HEK293 (cell line): ENCODE measurements at regions not wholly inside any gene's neighbourhood (a gene's known extent, or its start where the extent isn't known, plus 50 kb on each side); places are given as distances from the start of the nearest gene placed in this dataset.

Experiments used
- CTCF ChIA-PET: fragments of 350-600 bp; formaldehyde crosslinking; extraction: SDS; loops from one replicate; lab custom pipeline; 2021; ENCODE audit warnings: antibody characterized with exemption; lab: Yijun Ruan, JAX
- POLR2A ChIA-PET: fragments of 300-600 bp; formaldehyde crosslinking; extraction: SDS; loops from one replicate; lab custom pipeline; 2020; ENCODE audit warnings: antibody characterized with exemption, inconsistent platforms; lab: Yijun Ruan, JAX
- H3K27ac ChIP-seq: fragments of 200-500 bp; sonication (Bioruptor generic); 2 replicates; pipeline ENCODE4 v1.5.1; 2014; ENCODE audit warnings: low read depth, low read length, control low read depth, inconsistent platforms; ENCODE audit errors: extremely low read depth
- H3K36me3 ChIP-seq, 2 experiments: fragments of 200-500 bp in 1 of 2; sonication (Bioruptor generic) in 1 of 2; 1 replicate in 1 of 2; 2 replicates in 1 of 2; pipeline ENCODE4 v1.5.1; 2014 to 2017; ENCODE audit warnings: inconsistent platforms in 2 of 2, low read length in 2 of 2; ENCODE audit not compliant: control insufficient read depth in 2 of 2, insufficient read depth in 1 of 2
- H3K4me1 ChIP-seq: fragments of 200-500 bp; sonication (Bioruptor generic); 2 replicates; pipeline ENCODE4 v1.5.1; 2014; ENCODE audit warnings: mild to moderate bottlenecking, low read length, inconsistent platforms; ENCODE audit not compliant: control insufficient read depth, insufficient read depth
- H3K4me3 ChIP-seq: 2 replicates; pipeline ENCODE4 v1.5.1; 2011; ENCODE audit warnings: low read depth, mild to moderate bottlenecking, control low read depth, low read length, moderate library complexity
- H3K9me3 ChIP-seq: fragments of 200-500 bp; sonication (Bioruptor generic); 2 replicates; pipeline ENCODE4 v1.5.1; 2014; ENCODE audit warnings: low read depth, low read length, inconsistent platforms; ENCODE audit not compliant: control insufficient read depth, insufficient read depth
- EGR2 ChIP-seq: fragments of 450-650 bp; formaldehyde crosslinking; IDR thresholded peaks from 2 replicates; pipeline ENCODE4 v1.5.1; 2016; ENCODE audit warnings: low read depth, missing biosample characterization, missing genetic modification characterization
- ZBTB21 ChIP-seq: fragments of 450-650 bp; formaldehyde crosslinking; IDR thresholded peaks from 2 replicates; pipeline ENCODE4 v1.5.1; 2017; ENCODE audit warnings: missing biosample characterization, missing genetic modification characterization
- ZBTB48 ChIP-seq: fragments of 450-650 bp; formaldehyde crosslinking; IDR thresholded peaks from 2 replicates; pipeline ENCODE4 v1.5.1; 2016; ENCODE audit warnings: missing biosample characterization, missing genetic modification characterization
- ZNF24 ChIP-seq: fragments of 450-650 bp; formaldehyde crosslinking; IDR thresholded peaks from 2 replicates; pipeline ENCODE4 v1.5.1; 2016; ENCODE audit warnings: missing biosample characterization, missing genetic modification characterization
- ZNF266 ChIP-seq: fragments of 450-650 bp; formaldehyde crosslinking; IDR thresholded peaks from 2 replicates; pipeline ENCODE4 v1.5.1; 2016; ENCODE audit warnings: missing biosample characterization, missing genetic modification characterization, low read depth
- ZNF529 ChIP-seq: fragments of 450-650 bp; formaldehyde crosslinking; IDR thresholded peaks from 2 replicates; pipeline ENCODE4 v1.5.1; 2017; ENCODE audit warnings: missing genetic modification characterization, missing biosample characterization; ENCODE audit not compliant: insufficient replicate concordance
- ZNF600 ChIP-seq: fragments of 450-650 bp; formaldehyde crosslinking; IDR thresholded peaks from 2 replicates; pipeline ENCODE4 v1.5.1; 2016; ENCODE audit warnings: missing biosample characterization, missing genetic modification characterization
- ZNF610 ChIP-seq: fragments of 450-650 bp; formaldehyde crosslinking; IDR thresholded peaks from 2 replicates; pipeline ENCODE4 v1.5.1; 2016; ENCODE audit warnings: missing biosample characterization, missing genetic modification characterization, borderline replicate concordance
- ZNF621 ChIP-seq: fragments of 450-650 bp; formaldehyde crosslinking; IDR thresholded peaks from 2 replicates; pipeline ENCODE4 v1.5.1; 2017; ENCODE audit warnings: missing biosample characterization, missing genetic modification characterization
- TF ChIP-seq, protein P1 (sequence below): fragments of 450-650 bp; formaldehyde crosslinking; IDR thresholded peaks from 2 replicates; pipeline ENCODE4 v1.5.1; 2016; ENCODE audit warnings: missing biosample characterization, missing genetic modification characterization
- TF ChIP-seq, protein P2 (sequence below): fragments of 450-650 bp; formaldehyde crosslinking; IDR thresholded peaks from 2 replicates; pipeline ENCODE4 v1.5.1; 2016; ENCODE audit warnings: missing biosample characterization, missing genetic modification characterization
- TF ChIP-seq, protein P3 (sequence below): fragments of 450-650 bp; formaldehyde crosslinking; IDR thresholded peaks from 2 replicates; pipeline ENCODE4 v1.5.1; 2016; ENCODE audit warnings: missing biosample characterization, missing genetic modification characterization
- TF ChIP-seq, protein P4 (sequence below): sonication (generic); formaldehyde crosslinking; IDR thresholded peaks from 2 replicates; pipeline ENCODE4 v1.8.1; 2022; ENCODE audit warnings: mild to moderate bottlenecking, moderate library complexity, missing genetic modification reagents
- TF ChIP-seq, protein P5 (sequence below): fragments of 450-650 bp; formaldehyde crosslinking; optimal IDR thresholded peaks from 2 replicates; pipeline ENCODE3; 2016; ENCODE audit warnings: missing biosample characterization, mild to moderate bottlenecking, missing genetic modification characterization
- TF ChIP-seq, protein P6 (sequence below): fragments of 450-650 bp; formaldehyde crosslinking; IDR thresholded peaks from 2 replicates; pipeline ENCODE4 v1.5.1; 2016; ENCODE audit warnings: missing biosample characterization, missing genetic modification characterization, borderline replicate concordance
- TF ChIP-seq, protein P7 (sequence below): fragments of 450-650 bp; formaldehyde crosslinking; IDR thresholded peaks from 2 replicates; pipeline ENCODE4 v1.5.1; 2017; ENCODE audit warnings: missing biosample characterization, missing genetic modification characterization
- TF ChIP-seq, protein P8 (sequence below): fragments of 450-650 bp; formaldehyde crosslinking; IDR thresholded peaks from 2 replicates; pipeline ENCODE4 v1.5.1; 2016; ENCODE audit warnings: missing biosample characterization, missing genetic modification characterization, low read depth

DNA sequence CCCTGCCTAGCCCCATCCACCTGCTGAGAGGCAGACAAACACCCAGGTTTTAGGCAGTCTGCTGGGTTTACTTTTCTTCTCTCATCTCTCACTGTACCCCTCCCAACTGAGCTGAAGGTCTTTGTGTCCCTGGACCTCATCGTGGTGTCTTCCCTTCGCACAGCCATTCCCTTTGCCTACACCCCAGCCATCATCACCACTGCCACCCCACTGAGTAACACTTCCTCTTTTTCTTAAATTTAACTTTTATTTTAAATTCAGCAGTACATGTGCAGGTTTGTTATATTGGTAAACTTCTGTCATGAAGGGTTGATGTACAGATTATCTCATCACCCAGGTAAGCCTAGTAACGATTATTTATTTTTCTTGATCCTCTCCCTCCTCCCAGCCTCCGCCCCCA is 188.3 kb upstream of the MON1B start:
- CTCF ChIA-PET: no interaction called here
- POLR2A ChIA-PET: no interaction called here
- Histone ChIP-seq H3K36me3 (no peaks in the 10 kb centered on the region), H3K4me3 (no peak overlapping the region), H3K9me3 (no peaks in the 10 kb centered on the region), H3K27ac (no peak overlapping the region), H3K4me1 (no peaks in the 10 kb centered on the region)
- TF ChIP-seq ZBTB21 (tag by site-specific recombination) (no peak), ZNF621 (tag by site-specific recombination) (no peak), ZBTB48 (tag by site-specific recombination) (no peak), ZNF24 (tag by site-specific recombination) (no peak), EGR2 (no peak), ZNF600 (tag by site-specific recombination) (no peak)
- TF ChIP-seq, protein P1, sequence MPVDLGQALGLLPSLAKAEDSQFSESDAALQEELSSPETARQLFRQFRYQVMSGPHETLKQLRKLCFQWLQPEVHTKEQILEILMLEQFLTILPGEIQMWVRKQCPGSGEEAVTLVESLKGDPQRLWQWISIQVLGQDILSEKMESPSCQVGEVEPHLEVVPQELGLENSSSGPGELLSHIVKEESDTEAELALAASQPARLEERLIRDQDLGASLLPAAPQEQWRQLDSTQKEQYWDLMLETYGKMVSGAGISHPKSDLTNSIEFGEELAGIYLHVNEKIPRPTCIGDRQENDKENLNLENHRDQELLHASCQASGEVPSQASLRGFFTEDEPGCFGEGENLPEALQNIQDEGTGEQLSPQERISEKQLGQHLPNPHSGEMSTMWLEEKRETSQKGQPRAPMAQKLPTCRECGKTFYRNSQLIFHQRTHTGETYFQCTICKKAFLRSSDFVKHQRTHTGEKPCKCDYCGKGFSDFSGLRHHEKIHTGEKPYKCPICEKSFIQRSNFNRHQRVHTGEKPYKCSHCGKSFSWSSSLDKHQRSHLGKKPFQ: no peak
- TF ChIP-seq, protein P2, sequence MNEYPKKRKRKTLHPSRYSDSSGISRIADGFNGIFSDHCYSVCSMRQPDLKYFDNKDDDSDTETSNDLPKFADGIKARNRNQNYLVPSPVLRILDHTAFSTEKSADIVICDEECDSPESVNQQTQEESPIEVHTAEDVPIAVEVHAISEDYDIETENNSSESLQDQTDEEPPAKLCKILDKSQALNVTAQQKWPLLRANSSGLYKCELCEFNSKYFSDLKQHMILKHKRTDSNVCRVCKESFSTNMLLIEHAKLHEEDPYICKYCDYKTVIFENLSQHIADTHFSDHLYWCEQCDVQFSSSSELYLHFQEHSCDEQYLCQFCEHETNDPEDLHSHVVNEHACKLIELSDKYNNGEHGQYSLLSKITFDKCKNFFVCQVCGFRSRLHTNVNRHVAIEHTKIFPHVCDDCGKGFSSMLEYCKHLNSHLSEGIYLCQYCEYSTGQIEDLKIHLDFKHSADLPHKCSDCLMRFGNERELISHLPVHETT (tag by site-specific recombination): no peak
- TF ChIP-seq, protein P3, sequence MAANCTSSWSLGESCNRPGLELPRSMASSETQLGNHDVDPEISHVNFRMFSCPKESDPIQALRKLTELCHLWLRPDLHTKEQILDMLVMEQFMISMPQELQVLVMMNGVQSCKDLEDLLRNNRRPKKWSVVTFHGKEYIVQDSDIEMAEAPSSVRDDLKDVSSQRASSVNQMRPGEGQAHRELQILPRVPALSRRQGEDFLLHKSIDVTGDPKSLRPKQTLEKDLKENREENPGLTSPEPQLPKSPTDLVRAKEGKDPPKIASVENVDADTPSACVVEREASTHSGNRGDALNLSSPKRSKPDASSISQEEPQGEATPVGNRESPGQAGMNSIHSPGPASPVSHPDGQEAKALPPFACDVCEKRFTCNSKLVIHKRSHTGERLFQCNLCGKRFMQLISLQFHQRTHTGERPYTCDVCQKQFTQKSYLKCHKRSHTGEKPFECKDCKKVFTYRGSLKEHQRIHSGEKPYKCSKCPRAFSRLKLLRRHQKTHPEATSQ: no peak
- TF ChIP-seq, protein P4, sequence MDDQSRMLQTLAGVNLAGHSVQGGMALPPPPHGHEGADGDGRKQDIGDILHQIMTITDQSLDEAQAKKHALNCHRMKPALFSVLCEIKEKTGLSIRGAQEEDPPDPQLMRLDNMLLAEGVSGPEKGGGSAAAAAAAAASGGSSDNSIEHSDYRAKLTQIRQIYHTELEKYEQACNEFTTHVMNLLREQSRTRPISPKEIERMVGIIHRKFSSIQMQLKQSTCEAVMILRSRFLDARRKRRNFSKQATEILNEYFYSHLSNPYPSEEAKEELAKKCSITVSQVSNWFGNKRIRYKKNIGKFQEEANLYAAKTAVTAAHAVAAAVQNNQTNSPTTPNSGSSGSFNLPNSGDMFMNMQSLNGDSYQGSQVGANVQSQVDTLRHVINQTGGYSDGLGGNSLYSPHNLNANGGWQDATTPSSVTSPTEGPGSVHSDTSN (CRISPR knock-in tag): no peak
- TF ChIP-seq, protein P5, sequence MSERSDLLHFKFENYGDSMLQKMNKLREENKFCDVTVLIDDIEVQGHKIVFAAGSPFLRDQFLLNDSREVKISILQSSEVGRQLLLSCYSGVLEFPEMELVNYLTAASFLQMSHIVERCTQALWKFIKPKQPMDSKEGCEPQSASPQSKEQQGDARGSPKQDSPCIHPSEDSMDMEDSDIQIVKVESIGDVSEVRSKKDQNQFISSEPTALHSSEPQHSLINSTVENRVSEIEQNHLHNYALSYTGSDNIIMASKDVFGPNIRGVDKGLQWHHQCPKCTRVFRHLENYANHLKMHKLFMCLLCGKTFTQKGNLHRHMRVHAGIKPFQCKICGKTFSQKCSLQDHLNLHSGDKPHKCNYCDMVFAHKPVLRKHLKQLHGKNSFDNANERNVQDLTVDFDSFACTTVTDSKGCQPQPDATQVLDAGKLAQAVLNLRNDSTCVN (tag by site-specific recombination): no peak
- TF ChIP-seq, protein P6, sequence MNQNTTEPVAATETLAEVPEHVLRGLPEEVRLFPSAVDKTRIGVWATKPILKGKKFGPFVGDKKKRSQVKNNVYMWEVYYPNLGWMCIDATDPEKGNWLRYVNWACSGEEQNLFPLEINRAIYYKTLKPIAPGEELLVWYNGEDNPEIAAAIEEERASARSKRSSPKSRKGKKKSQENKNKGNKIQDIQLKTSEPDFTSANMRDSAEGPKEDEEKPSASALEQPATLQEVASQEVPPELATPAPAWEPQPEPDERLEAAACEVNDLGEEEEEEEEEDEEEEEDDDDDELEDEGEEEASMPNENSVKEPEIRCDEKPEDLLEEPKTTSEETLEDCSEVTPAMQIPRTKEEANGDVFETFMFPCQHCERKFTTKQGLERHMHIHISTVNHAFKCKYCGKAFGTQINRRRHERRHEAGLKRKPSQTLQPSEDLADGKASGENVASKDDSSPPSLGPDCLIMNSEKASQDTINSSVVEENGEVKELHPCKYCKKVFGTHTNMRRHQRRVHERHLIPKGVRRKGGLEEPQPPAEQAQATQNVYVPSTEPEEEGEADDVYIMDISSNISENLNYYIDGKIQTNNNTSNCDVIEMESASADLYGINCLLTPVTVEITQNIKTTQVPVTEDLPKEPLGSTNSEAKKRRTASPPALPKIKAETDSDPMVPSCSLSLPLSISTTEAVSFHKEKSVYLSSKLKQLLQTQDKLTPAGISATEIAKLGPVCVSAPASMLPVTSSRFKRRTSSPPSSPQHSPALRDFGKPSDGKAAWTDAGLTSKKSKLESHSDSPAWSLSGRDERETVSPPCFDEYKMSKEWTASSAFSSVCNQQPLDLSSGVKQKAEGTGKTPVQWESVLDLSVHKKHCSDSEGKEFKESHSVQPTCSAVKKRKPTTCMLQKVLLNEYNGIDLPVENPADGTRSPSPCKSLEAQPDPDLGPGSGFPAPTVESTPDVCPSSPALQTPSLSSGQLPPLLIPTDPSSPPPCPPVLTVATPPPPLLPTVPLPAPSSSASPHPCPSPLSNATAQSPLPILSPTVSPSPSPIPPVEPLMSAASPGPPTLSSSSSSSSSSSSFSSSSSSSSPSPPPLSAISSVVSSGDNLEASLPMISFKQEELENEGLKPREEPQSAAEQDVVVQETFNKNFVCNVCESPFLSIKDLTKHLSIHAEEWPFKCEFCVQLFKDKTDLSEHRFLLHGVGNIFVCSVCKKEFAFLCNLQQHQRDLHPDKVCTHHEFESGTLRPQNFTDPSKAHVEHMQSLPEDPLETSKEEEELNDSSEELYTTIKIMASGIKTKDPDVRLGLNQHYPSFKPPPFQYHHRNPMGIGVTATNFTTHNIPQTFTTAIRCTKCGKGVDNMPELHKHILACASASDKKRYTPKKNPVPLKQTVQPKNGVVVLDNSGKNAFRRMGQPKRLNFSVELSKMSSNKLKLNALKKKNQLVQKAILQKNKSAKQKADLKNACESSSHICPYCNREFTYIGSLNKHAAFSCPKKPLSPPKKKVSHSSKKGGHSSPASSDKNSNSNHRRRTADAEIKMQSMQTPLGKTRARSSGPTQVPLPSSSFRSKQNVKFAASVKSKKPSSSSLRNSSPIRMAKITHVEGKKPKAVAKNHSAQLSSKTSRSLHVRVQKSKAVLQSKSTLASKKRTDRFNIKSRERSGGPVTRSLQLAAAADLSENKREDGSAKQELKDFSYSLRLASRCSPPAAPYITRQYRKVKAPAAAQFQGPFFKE (tag by site-specific recombination): no peak
- TF ChIP-seq, all 188 proteins: peak for 0

DNA sequence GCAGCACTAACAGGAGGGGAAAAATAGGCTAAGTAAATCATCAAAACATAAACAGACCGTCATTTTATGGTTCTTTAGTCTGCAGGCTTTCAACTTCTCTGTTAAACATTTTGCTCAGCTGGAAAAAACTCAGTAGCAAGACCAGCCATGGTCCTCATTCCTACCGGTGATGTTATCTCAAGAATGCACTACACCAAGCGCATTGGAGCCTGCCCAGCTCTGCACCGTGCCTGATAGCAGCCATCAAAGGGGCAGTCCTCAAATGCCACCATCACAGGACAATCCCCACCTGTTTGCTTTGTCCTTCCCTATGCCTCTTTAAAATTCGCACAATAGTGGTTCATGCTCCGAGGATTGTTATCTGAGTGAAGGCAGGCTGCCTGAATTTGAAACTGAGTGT is 181.5 kb upstream of the MON1B start:
- H3K4me3 ChIP-seq: no peak overlapping the region
- ChIA-PET POLR2A (no interaction called here), CTCF (no interaction called here)
- H3K36me3 ChIP-seq: no peaks in the 10 kb centered on the region
- H3K27ac ChIP-seq: no peak overlapping the region
- H3K9me3 ChIP-seq: no peaks in the 10 kb centered on the region
- no peaks in the 10 kb centered on the region for H3K4me1 ChIP-seq
- TF ChIP-seq ZNF610 (tag by site-specific recombination) (no peak), ZNF266 (tag by site-specific recombination) (no peak), ZNF529 (tag by site-specific recombination) (no peak)
- TF ChIP-seq, protein P7, sequence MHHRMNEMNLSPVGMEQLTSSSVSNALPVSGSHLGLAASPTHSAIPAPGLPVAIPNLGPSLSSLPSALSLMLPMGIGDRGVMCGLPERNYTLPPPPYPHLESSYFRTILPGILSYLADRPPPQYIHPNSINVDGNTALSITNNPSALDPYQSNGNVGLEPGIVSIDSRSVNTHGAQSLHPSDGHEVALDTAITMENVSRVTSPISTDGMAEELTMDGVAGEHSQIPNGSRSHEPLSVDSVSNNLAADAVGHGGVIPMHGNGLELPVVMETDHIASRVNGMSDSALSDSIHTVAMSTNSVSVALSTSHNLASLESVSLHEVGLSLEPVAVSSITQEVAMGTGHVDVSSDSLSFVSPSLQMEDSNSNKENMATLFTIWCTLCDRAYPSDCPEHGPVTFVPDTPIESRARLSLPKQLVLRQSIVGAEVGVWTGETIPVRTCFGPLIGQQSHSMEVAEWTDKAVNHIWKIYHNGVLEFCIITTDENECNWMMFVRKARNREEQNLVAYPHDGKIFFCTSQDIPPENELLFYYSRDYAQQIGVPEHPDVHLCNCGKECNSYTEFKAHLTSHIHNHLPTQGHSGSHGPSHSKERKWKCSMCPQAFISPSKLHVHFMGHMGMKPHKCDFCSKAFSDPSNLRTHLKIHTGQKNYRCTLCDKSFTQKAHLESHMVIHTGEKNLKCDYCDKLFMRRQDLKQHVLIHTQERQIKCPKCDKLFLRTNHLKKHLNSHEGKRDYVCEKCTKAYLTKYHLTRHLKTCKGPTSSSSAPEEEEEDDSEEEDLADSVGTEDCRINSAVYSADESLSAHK (tag by site-specific recombination): no peak
- TF ChIP-seq, protein P8, sequence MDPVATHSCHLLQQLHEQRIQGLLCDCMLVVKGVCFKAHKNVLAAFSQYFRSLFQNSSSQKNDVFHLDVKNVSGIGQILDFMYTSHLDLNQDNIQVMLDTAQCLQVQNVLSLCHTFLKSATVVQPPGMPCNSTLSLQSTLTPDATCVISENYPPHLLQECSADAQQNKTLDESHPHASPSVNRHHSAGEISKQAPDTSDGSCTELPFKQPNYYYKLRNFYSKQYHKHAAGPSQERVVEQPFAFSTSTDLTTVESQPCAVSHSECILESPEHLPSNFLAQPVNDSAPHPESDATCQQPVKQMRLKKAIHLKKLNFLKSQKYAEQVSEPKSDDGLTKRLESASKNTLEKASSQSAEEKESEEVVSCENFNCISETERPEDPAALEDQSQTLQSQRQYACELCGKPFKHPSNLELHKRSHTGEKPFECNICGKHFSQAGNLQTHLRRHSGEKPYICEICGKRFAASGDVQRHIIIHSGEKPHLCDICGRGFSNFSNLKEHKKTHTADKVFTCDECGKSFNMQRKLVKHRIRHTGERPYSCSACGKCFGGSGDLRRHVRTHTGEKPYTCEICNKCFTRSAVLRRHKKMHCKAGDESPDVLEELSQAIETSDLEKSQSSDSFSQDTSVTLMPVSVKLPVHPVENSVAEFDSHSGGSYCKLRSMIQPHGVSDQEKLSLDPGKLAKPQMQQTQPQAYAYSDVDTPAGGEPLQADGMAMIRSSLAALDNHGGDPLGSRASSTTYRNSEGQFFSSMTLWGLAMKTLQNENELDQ (tag by site-specific recombination): no peak
